GM13977 (cell line): ENCODE measurements at regions not wholly inside any gene's neighbourhood (a gene's known extent, or its start where the extent isn't known, plus 50 kb on each side); places are given as distances from the start of the nearest gene placed in this dataset.
"Not testable (repeated sequence)": the region's sequence is repeated elsewhere in the genome, so short reads cannot be mapped to it uniquely, and the experiment has no call there.

Source experiments
- DNase-seq: peaks from one replicate; pipeline ENCODE4 v3.0.0; 2012; ENCODE audit warnings: low spot score
- CTCF ChIP-seq: IDR thresholded peaks from 2 replicates; pipeline ENCODE4 v1.5.1; 2012; ENCODE audit warnings: mild to moderate bottlenecking, control low read depth; ENCODE audit not compliant: insufficient read depth; ENCODE audit errors: extremely low read depth, missing control alignments
- in situ Hi-C: fragments of 300-500 bp; cut with MboI; formaldehyde crosslinking; loops from one replicate; pipeline ENCODE4 v1.12.0; 2022; ENCODE audit warnings: low sequenced_read_pairs, low pct_unique_long_range_greater_than_20kb, mixed read lengths, inconsistent platforms; ENCODE audit not compliant: unreplicated experiment

GRCh38 chr14:55910601-55911243 lies 207.5 kb upstream of the PELI2 start:
- TF ChIP-seq CTCF, result no peak
- no peak for DNase-seq
- in situ Hi-C loops, result no loop called here

- no peak for DNase-seq
- no peak for TF ChIP-seq CTCF
- in situ Hi-C loops, result no loop called here
Observed at GRCh38 chr14:55911776-55912175, 206.4 kb upstream of the PELI2 start.

- DNase-seq, result no peak
- in situ Hi-C loops, result no loop called here
- TF ChIP-seq CTCF, result no peak
Observed at GRCh38 chr14:55912344-55912743, 205.9 kb upstream of the PELI2 start.

GRCh38 chr14:55913324-55914025 lies 204.7 kb upstream of the PELI2 start:
- DNase-seq, result no peak
- TF ChIP-seq CTCF, result no peak
- in situ Hi-C loops, result no loop called here

- in situ Hi-C loops, result no loop called here
- no peak for DNase-seq
- TF ChIP-seq CTCF, result no peak
Observed at GRCh38 chr14:55914771-55915170, 203.4 kb upstream of the PELI2 start.

GRCh38 chr14:55915456-55915855 lies 202.8 kb upstream of the PELI2 start:
- in situ Hi-C loops, result no loop called here
- DNase-seq, result no peak
- TF ChIP-seq CTCF, result no peak

GRCh38 chr14:55919800-55920199 lies 198.4 kb upstream of the PELI2 start:
- in situ Hi-C loops, DNase-seq: not testable (repeated sequence)
